H9 (cell line): ENCODE measurements at regions not wholly inside any gene's neighbourhood (a gene's known extent, or its start where the extent isn't known, plus 50 kb on each side); places are given as distances from the start of the nearest gene placed in this dataset.

ENCODE experiments used
- DNase-seq: peaks from one replicate; pipeline ENCODE4 v3.0.0-alpha.2; 2017
- H2AFZ ChIP-seq: one replicate; pipeline ENCODE4 v1.6.1; 2013; ENCODE audit warnings: mild to moderate bottlenecking, low read length, control low read depth, moderate library complexity
- H2AK5ac ChIP-seq: 2 replicates; pipeline ENCODE4 v1.6.1; 2013; ENCODE audit warnings: low read length, control low read depth, mixed read lengths; ENCODE audit not compliant: insufficient read length
- H2BK120ac ChIP-seq: one replicate; pipeline ENCODE4 v1.6.1; 2013; ENCODE audit warnings: low read depth, mild to moderate bottlenecking, low read length, control low read depth, inconsistent platforms; ENCODE audit not compliant: poor library complexity, severe bottlenecking
- H2BK12ac ChIP-seq: 2 replicates; pipeline ENCODE4 v1.6.1; 2013; ENCODE audit warnings: low read length, control low read depth, mixed read lengths, low read depth; ENCODE audit not compliant: insufficient read length
- H2BK15ac ChIP-seq: 2 replicates; pipeline ENCODE4 v1.6.1; 2013; ENCODE audit warnings: low read depth, low read length, control low read depth
- H2BK20ac ChIP-seq: one replicate; pipeline ENCODE4 v1.6.1; 2013; ENCODE audit warnings: low read depth, mild to moderate bottlenecking, low read length, control low read depth, inconsistent platforms; ENCODE audit not compliant: poor library complexity, severe bottlenecking
- H2BK5ac ChIP-seq: 2 replicates; pipeline ENCODE4 v1.6.1; 2013; ENCODE audit warnings: low read length, control low read depth, mixed read lengths; ENCODE audit not compliant: insufficient read length
- H3K14ac ChIP-seq: 2 replicates; pipeline ENCODE4 v1.6.1; 2013; ENCODE audit warnings: low read length, control low read depth; ENCODE audit not compliant: insufficient read depth
- H3K18ac ChIP-seq: 2 replicates; pipeline ENCODE4 v1.6.1; 2013; ENCODE audit warnings: low read depth, mild to moderate bottlenecking, mixed read lengths, low read length, control low read depth; ENCODE audit not compliant: insufficient read length
- H3K23ac ChIP-seq: 2 replicates; pipeline ENCODE4 v1.6.1; 2013; ENCODE audit warnings: low read length, control low read depth, mixed read lengths, low read depth; ENCODE audit not compliant: insufficient read length
- H3K23me2 ChIP-seq: 2 replicates; pipeline ENCODE4 v1.6.1; 2013; ENCODE audit warnings: low read depth, mild to moderate bottlenecking, mixed read lengths, low read length, control low read depth; ENCODE audit not compliant: insufficient read length, poor library complexity, severe bottlenecking
- H3K27ac ChIP-seq: 2 replicates; pipeline ENCODE4 v1.5.1; 2013; ENCODE audit warnings: low read length, control low read depth, mixed read lengths, low read depth; ENCODE audit not compliant: insufficient read length
- H3K27me3 ChIP-seq: 2 replicates; pipeline ENCODE4 v1.6.1; 2013; ENCODE audit warnings: low read length, control low read depth, inconsistent platforms; ENCODE audit not compliant: insufficient read depth
- H3K4ac ChIP-seq: 2 replicates; pipeline ENCODE4 v1.6.1; 2013; ENCODE audit warnings: low read depth, mild to moderate bottlenecking, control low read depth, inconsistent platforms, low read length, moderate library complexity
- H3K4me1 ChIP-seq: 2 replicates; pipeline ENCODE4 v1.6.1; 2013; ENCODE audit warnings: low read length, control low read depth, inconsistent platforms; ENCODE audit not compliant: insufficient read depth
- H3K4me2 ChIP-seq: 2 replicates; pipeline ENCODE4 v1.6.1; 2013; ENCODE audit warnings: low read length, control low read depth, mixed read lengths; ENCODE audit not compliant: insufficient read length, insufficient read depth
- H3K56ac ChIP-seq: 2 replicates; pipeline ENCODE4 v1.6.1; 2013; ENCODE audit warnings: low read depth, mild to moderate bottlenecking, mixed read lengths, low read length, control low read depth; ENCODE audit not compliant: insufficient read length
- H3K79me1 ChIP-seq: 2 replicates; pipeline ENCODE4 v1.6.1; 2013; ENCODE audit warnings: low read depth, mild to moderate bottlenecking, moderate library complexity, low read length, control low read depth, inconsistent platforms; ENCODE audit not compliant: insufficient read depth, poor library complexity, severe bottlenecking
- H3K79me2 ChIP-seq: 2 replicates; pipeline ENCODE4 v1.6.1; 2013; ENCODE audit warnings: low read length, control low read depth, inconsistent platforms; ENCODE audit not compliant: insufficient read depth
- H3K9ac ChIP-seq: 2 replicates; pipeline ENCODE4 v1.6.1; 2013; ENCODE audit warnings: low read length, control low read depth, mixed read lengths; ENCODE audit not compliant: insufficient read length; ENCODE audit errors: extremely low read depth
- H3K9me3 ChIP-seq: one replicate; pipeline ENCODE4 v1.6.1; 2013; ENCODE audit warnings: low read depth, low read length, inconsistent platforms; ENCODE audit not compliant: control insufficient read depth
- H3T11ph ChIP-seq: one replicate; pipeline ENCODE4 v1.6.1; 2013; ENCODE audit warnings: mild to moderate bottlenecking, low read length, control low read depth, inconsistent platforms
- H4K20me1 ChIP-seq: one replicate; pipeline ENCODE4 v1.6.1; 2013; ENCODE audit not compliant: control insufficient read depth, insufficient read length, insufficient read depth
- H4K5ac ChIP-seq: 2 replicates; pipeline ENCODE4 v1.6.1; 2013; ENCODE audit warnings: low read depth, mild to moderate bottlenecking, mixed read lengths, low read length, control low read depth; ENCODE audit not compliant: insufficient read length
- H4K8ac ChIP-seq: replicated peaks from 2 replicates; pipeline ENCODE4 v1.6.1; 2013; ENCODE audit warnings: low read length, control low read depth, mixed read lengths, low read depth; ENCODE audit not compliant: insufficient read length
- H4K91ac ChIP-seq: 2 replicates; pipeline ENCODE4 v1.6.1; 2013; ENCODE audit warnings: low read depth, mild to moderate bottlenecking, moderate library complexity, mixed read lengths, low read length, control low read depth; ENCODE audit not compliant: insufficient read length
- H3K27ac Mint-ChIP-seq, 3 experiments: 2 replicates in 2 of 3; 3 replicates in 1 of 3; pipeline ENCODE4 v1.8.0; 2020 to 2021; ENCODE audit warnings: mixed read lengths in 3 of 3, mild to moderate bottlenecking in 1 of 3, moderate library complexity in 1 of 3
- H3K27me3 Mint-ChIP-seq: 2 replicates; pipeline ENCODE4 v1.8.0; 2021; ENCODE audit warnings: low read depth, mild to moderate bottlenecking, moderate library complexity, mixed read lengths
- H3K36me3 Mint-ChIP-seq, 3 experiments: 2 replicates in 2 of 3; 3 replicates in 1 of 3; pipeline ENCODE4 v1.8.0; 2020 to 2021; ENCODE audit warnings: low read depth in 3 of 3, mixed read lengths in 3 of 3; ENCODE audit not compliant: insufficient read depth in 1 of 3
- H3K4me1 Mint-ChIP-seq, 2 experiments: 2 replicates each; pipeline ENCODE4 v1.8.0; 2020; ENCODE audit warnings: mixed read lengths in 2 of 2
- H3K4me3 Mint-ChIP-seq, 2 experiments: 2 replicates in 1 of 2; 3 replicates in 1 of 2; pipeline ENCODE4 v1.8.0; 2020 to 2021; ENCODE audit warnings: mild to moderate bottlenecking in 2 of 2, mixed read lengths in 2 of 2, moderate library complexity in 1 of 2
- H3K9me3 Mint-ChIP-seq, 2 experiments: 2 replicates in 1 of 2; 3 replicates in 1 of 2; pipeline ENCODE4 v1.8.0; 2020; ENCODE audit warnings: mild to moderate bottlenecking in 2 of 2, mixed read lengths in 2 of 2, moderate library complexity in 1 of 2
- WGBS: extraction: QIAGEN DNeasy Blood & Tissue Kit; methylation state at CpG from one replicate; pipeline ENCODE4 v1.1.7; 2013; ENCODE audit warnings: missing lambda C conversion rate, low lambda C conversion rate, mixed read lengths; ENCODE audit not compliant: insufficient read length; ENCODE audit errors: extremely low coverage; 5-methylcytosine and 5-hydroxymethylcytosine counted together
- TF ChIP-seq, protein P1 (sequence below): fragments of 200-600 bp; sonication (generic); conservative IDR thresholded peaks from 3 replicates; pipeline ENCODE4 v1.8.0; 2021; ENCODE audit warnings: antibody characterized with exemption, mild to moderate bottlenecking

GRCh38 chr3:117096549-117096948 lies 387.0 kb downstream of the TUSC7 start:
- H3K14ac ChIP-seq, result no peak overlapping the region
- H3K4me3 Mint-ChIP-seq, result no peak overlapping the region
- WGBS, result no CpG with 5 or more reads among the region's 4 CpGs
- H4K5ac ChIP-seq, result no peak overlapping the region
- no peak overlapping the region for H2AK5ac ChIP-seq
- no peak overlapping the region for H3K23ac ChIP-seq
- no peaks in the 10 kb centered on the region for H3K27me3 Mint-ChIP-seq
- no peaks in the 10 kb centered on the region for H3K79me1 ChIP-seq
- H3K9me3 ChIP-seq, result no peaks in the 10 kb centered on the region
- H2BK15ac ChIP-seq, result no peak overlapping the region
- H3K9me3 Mint-ChIP-seq, result no peaks in the 10 kb centered on the region
- no peak overlapping the region for H4K8ac ChIP-seq
- no peak overlapping the region for H2BK5ac ChIP-seq
- no peak overlapping the region for H3K56ac ChIP-seq
- no peak overlapping the region for H3K18ac ChIP-seq
- no peak for DNase-seq
- H2BK12ac ChIP-seq, result no peak overlapping the region
- H3K4me2 ChIP-seq, result no peak overlapping the region
- H3K9ac ChIP-seq, result no peak overlapping the region
- TF ChIP-seq, protein P1, sequence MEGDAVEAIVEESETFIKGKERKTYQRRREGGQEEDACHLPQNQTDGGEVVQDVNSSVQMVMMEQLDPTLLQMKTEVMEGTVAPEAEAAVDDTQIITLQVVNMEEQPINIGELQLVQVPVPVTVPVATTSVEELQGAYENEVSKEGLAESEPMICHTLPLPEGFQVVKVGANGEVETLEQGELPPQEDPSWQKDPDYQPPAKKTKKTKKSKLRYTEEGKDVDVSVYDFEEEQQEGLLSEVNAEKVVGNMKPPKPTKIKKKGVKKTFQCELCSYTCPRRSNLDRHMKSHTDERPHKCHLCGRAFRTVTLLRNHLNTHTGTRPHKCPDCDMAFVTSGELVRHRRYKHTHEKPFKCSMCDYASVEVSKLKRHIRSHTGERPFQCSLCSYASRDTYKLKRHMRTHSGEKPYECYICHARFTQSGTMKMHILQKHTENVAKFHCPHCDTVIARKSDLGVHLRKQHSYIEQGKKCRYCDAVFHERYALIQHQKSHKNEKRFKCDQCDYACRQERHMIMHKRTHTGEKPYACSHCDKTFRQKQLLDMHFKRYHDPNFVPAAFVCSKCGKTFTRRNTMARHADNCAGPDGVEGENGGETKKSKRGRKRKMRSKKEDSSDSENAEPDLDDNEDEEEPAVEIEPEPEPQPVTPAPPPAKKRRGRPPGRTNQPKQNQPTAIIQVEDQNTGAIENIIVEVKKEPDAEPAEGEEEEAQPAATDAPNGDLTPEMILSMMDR, result no peak
- no peak overlapping the region for H3K27ac ChIP-seq
- no peaks in the 10 kb centered on the region for H3K23me2 ChIP-seq
- H2BK120ac ChIP-seq, result no peak overlapping the region
- H3T11ph ChIP-seq, result no peak overlapping the region
- H3K4me1 Mint-ChIP-seq, result peaks cover 3% of the 10 kb centered on the region in 2 experiments; a peak in 2 of 4 replicates
- no peak overlapping the region for H2BK20ac ChIP-seq
- no peaks in the 10 kb centered on the region for H3K4me1 ChIP-seq
- H3K79me2 ChIP-seq, result no peaks in the 10 kb centered on the region
- H3K27ac Mint-ChIP-seq, result no peak overlapping the region
- H2AFZ ChIP-seq, result no peak overlapping the region
- no peaks in the 10 kb centered on the region for H3K36me3 Mint-ChIP-seq
- H3K4ac ChIP-seq, result no peak overlapping the region
- no peaks in the 10 kb centered on the region for H3K27me3 ChIP-seq
- no peak overlapping the region for H4K91ac ChIP-seq
- no peaks in the 10 kb centered on the region for H4K20me1 ChIP-seq
